ENCODE measurements at regions not wholly inside any gene's neighbourhood (a gene's known extent, or its start where the extent isn't known, plus 50 kb on each side); places are given as distances from the start of the nearest gene placed in this dataset.

DNA sequence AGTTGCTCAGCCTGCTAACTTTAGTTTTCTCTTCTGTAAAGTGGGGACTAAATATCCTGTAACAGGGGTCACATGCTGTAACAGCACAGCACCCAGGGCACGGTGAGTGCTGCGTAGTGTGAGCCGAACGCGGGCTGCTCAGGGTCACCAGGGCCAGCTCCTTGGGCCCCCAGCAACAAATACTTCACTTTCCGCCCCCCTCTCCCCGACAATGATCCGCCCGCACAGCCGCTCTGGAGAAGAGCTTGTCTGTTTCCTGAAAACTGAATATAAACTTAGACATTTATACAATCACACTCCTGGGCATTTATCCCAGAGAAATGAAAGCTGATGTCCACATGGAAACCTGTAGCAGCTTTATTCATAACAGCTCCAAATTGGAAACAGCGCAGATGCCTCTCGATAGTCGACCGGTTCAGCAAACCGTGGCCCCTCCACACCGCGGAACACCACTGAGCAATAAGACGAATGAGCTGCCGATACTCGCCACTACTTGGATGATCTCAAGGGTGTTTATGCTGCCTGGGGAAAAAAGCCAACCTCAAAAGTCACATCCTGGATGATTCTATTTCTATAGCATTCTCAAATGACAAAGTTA is 267.2 kb downstream of the PARN start:
- peak in 1 of 56 donors; percentile 0 for DNase-seq

DNA sequence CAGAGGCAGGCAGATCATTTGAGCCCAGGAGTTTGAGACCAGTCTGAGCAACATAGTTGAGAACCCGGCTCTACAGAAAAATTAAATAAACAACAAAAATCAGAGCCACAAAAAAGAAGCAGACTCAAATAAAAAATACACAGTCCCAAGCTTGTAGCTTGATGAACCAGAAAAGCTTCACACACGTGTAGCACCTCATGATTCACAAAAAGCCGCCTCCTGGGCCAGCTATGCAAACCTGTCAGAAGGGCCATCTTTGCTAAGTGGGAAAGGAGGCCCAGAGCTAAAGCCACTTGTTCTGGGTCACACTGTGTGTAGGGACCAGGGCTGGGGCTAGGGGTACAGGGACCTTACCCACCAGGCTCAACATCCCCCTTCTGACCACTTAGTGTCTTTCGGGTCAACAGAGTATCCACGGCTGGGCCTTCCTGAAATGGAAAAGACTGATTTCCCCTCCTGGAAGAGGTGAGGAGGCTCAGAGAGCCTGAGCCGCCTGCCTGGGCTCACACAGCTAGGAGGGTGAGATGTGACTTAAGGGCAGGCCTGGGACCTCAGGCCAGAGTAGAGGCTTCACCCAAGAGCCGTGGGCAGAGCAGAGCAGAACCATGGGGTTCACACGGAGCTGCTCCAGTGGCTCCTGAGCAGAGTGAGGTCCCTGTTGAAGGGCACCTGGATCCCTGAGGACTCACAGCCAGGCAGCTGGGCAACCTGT is 269.6 kb downstream of the PARN start:
- DNase-seq = no peak

DNA sequence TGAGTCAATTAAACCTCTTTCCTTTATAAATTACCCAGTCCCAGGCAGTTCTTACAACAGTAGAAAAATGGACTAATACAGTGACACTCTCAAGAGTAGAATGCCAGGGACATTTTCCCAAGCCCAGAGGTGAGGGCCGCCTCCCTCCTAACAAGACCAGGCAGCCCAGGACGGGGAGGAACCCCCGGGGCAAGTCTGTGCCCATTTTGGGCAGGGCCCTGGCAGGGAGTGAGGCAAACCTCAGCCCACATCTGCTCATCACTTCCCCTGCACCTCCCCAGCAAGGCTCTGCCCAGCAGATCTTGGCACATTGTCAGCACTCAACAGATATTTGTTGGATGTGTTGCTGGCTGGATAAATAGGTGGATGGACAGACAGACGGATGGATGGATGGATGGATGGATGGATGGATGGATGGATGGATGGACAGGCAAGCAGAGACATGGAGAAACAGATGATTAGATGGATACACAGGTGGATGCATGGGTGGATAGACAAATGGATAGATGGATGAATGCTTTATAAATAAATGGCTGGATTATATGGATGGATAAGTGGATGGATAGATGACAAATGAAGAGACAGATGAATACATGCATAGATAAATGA is 271.3 kb downstream of the PARN start:
- no peak for DNase-seq

DNA sequence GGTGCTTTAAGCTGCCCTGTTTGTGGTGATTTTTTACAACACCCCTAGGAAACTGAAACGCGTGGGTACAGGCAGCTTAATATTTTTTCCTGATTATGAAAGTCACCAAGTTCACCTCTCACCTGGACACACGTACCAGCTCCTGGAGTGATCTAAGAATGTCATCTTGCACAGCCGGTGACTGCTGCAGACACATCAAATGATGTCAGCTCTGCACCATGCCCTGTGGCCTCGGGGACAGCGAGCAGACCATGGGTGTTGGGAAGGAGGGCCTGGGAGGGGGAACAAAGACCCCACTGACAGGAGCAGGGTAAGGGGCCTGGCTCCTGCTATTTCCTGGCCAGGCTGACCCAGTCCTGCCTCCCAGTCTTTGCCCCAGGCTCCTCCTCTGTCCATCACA is 272.7 kb downstream of the PARN start:
- no peak for DNase-seq

DNA sequence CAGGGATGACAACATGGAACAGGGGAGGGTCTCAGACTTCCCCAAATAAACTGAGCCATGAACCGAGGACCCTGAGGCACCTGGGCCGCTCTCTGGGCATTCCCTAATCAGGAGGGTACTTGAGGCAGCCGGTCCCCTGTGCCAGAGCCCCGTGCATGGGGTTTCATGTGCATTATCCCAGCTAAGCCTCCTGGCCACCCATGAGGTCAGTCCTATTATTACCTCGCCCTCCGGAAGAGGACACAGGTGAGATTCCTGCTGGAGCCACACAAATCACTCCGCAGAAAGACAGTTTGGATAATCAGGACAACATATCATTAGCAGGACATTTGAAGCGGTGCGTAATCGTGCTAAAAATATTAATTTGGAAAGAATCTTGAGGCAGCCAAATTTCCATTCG is 274.0 kb downstream of the PARN start:
- DNase-seq = no peak

DNA sequence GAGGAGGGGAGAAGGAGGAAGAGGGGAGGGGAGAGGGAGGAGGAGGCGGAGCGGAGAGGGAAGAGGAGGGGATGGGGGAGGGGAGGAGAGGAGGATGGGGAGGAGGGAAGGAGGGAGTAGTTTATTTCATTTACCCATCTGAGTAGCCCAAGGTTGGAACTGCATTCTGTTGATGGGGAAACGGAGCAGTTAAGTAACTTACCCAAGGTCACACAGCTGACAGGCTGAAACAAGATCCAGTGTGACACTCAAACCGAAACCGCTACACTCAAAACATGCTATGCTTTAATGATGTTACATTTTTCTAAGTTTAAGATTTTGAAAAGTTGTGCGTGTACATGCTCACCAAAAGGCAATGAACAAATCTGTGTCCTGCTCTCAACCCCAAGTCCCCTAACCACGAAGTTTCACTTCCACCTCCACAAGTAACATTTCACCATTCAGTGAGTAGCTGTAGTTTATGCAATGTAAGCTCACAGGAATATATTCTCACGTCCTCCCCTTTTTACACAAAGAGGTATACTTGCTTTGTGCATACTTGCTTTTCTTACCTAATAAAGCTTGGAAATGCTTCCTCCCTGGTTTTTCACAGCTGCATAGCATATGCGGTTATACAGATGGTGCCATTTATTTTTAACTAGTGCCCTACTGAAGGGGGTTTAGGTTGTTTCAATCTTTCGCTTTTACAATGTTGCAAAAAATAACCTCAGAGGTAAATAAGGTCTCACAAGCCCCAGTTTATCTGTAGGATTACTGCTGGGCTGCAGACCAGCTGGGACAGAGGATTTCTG is 275.3 kb downstream of the PARN start:
- DNase-seq = no peak

DNA sequence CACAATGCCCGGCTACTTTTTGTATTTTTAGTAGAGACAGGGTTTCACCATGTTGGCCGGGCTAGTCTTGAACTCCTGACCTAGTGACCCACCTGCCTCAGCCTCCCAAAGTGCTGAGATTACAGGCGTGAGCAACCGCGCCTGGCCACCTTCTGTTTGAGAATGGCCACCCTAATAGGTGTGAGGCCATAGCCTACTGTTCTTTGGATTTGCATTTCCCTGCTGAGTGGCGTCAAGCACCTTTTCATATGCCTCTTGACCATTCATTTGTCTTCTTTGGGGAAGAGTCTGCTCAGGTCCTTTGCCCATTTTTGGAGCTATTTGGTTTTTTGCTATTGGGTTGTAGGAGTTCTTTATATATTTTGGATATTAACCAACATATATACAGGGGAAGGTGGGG is 276.7 kb downstream of the PARN start:
- no peak for DNase-seq

DNA sequence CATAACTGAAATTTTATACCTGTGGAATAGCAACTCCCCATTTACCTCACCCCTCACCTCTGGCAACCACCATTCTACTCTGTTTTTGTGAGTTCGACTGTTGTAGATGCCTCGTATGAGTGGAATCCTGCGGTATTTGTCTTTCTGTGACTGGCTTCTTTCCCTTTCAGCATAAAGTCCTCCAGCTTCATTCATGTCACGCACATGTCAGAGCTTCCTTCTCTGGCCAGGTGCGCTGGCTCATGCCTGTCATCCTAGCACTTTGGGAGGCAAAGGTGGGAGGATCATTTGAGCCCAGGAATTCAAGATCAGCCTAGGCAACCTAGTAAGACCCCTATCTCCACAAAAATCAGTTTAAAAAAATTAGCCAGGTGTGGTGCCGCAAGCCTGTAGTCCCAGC is 278.4 kb downstream of the PARN start:
- no peak for DNase-seq

DNA sequence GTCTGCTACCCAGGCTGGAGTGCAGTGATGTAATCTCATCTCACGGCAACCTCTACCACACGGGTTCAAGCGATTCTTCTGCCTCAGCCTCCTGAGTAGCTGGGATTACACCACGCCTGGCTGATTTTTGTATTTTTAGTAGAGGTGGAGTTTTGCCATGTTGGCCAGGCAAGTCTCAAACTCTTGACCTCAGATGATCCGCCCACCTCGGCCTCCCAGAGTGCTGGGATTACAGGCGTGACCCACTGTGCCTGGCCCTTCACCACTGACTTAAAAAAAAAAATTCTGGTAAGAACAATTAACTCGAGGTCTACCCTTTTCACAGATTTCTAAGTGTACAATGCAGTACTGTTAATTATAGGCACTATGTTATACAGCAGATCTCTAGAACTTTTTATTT is 279.4 kb downstream of the PARN start:
- no peak for DNase-seq

DNA sequence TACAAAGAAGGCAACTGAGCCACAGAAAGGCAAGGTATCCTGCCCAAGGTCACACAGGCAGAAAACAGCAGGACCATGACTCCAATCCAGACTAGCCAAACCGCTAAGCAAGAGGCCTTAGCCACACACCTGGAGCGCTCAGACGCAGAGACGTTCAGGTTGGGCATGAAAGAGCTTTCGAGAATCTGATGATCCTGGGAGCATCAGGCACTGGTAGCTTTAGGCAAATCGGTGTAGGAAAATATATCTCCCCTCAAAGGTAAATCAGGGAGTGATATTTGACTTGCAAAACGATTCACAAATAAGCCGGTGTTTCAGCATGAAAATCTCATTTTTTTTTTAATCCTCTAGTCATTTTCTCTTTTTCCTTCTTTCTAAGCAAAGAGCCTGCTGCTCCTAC is 279.0 kb downstream of the MRTFB start:
- no peak for DNase-seq

DNA sequence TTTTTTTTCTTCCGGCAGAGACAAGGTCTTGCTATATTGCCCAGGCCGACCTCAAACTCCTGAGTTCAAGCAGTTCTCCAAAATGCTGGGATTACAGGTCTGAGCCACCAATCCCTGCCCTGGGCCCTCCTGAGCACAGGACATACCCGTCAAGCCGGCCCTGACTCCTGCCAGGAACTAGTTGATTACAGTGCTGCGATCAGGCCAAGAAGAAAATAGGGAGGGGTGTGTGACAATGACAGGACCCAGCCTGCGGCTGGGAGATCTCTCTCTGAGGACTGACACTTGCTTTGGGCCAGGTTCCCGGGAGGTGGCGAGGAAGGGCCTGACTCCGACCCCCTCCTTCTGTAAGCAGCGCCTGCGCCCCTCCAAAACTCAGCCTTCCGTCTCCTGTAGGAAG is 276.6 kb downstream of the MRTFB start:
- no peak for DNase-seq

DNA sequence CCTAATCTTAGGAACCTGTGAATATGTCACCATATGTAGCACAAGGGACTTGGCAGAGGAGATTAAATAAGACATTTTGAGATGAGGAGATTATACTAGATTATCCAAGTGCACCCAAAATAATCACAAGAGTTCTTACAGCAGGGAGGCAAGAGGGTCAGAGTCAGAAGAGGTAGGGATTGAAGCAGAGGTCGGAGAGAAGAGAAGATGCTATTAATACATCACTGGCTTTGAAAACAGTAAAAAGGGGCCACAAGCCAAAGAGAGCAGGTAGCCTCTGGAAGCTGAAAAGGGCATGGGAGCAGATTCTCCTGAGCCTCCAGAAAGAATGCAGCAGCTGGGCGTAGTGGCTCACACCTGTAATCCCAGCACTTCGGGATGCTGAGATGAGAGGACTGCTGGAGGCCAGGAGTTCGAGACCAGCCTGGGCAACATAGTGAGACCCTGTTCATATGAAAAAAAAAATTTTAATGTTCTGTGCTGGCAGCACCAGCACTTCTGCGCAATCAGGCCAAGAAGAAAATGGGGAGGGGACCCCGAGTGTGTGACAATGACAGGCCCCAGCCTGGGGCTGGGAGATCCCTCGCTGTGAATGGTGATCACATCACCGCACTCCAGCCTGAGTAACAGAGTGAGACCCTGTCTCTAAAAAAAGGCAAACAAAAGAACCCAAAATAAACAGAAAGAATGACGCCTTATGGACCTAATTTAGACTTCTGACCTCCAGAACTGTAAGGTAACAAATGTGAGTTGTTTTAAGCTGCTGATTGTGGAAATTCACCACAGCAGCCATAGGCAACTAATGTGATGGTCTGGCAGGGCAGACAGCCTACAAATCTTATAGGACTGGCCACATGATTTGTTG is 275.4 kb downstream of the MRTFB start:
- DNase-seq = no peak

DNA sequence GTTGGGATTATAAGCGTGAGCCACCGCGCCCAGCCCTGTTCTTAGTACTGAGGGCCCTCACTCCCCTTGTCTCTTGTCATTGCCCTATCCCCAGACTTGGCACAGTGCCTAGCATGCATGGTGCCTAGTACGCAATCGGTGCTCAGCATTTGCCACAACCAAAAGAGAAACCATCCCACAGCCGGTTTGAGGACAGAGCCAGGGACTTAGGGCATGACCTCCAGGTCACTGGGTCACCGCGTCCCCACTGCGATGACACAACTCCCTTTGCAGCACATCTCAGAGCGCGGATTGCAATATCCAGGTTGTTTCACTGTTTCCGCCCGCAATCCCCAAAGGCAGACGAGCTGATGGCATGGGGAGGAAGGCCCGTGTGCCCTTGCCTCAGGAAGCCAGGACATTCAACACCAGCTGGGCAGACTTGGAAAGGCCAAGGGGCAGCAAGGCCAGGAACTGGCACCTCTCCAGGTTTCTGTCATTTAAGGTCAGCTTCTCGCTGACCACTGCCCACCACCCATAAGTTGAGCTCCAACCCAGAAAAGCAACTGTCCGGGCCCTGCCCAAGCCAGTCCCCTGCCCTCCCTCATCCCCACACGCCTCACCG is 274.5 kb downstream of the MRTFB start:
- DNase-seq = peak in 1 of 56 donors; percentile 10

DNA sequence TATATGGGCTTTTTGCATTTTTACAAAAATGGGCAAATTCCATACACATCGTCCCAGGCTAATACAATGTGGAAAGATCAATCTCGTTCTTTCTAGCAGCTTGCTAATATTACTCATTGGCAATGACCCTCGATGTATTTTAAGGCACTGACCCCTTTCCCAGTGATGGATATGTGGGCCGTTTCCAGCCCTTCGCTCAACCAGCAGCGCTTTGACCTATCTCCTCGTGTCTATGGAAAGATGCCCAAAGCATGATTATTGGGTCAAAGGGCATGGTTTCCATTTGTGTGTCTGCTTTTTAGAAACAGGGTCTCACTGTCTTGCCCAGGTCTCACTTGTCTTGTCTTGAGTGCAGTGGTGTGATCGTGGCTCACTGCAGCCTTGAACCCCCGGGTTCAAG is 273.8 kb downstream of the MRTFB start:
- DNase-seq = no peak

DNA sequence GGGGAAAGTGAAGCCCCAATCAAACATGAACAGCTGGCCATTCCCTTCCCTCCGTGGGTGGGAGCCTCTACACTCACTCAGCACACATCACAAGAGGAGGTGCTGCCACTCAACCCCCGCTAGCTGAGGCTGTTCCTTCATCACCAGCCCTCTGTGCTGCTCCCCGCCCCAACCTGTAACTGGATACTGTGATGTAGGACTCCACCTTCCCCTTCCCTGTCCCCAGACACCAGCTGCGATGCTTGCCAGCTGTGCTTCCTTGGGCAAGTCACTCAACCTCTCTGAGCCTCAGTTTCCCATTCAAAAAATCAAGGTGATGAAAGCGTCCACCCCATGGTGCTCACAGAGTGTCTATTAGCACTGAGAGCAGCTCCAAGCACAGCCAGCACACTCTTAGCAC is 273.2 kb downstream of the MRTFB start:
- DNase-seq = peak in 6 of 56 donors; percentile 3 to 28 (median 6)

DNA sequence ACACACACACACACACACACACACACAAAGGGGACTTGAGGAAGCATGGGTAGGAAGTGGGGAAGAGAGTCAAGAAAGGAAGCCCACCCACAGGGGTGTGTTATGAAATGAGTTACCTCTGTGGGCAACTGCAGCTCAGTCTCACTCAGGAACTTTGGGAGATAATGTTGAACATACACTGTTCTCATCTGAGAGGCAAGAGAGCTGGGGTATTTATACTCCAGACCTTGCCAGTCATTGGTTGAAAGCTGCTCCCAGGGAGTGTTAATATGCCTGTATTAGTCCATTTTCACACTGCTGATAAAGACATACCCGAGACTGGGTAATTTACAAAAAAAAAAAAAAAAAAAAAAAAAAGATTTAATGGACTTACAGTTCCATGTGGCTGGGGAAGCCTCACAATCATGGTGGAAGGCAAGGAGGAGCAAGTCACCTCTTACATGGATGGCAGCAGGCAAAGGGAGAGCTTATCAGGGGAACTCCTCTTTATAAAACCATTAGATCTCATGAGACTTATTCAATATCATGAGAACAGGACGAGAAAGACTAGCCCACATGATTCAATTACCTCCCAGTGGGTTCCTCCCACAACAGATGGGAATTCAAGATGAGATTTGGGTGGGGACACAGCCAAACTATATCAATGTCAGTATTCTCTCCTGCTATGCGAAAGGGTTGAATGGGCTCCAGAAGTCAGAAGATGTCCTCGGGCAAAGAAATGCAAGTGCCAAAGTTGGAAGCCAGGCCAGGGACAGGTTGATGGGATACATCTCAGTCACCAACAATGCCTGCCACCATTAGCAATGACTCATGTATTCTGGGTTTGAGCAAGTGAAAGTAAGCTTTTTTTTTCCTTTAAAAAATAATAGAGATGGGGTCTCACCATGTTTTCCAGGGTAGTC is 270.5 kb downstream of the MRTFB start:
- no peak for DNase-seq

DNA sequence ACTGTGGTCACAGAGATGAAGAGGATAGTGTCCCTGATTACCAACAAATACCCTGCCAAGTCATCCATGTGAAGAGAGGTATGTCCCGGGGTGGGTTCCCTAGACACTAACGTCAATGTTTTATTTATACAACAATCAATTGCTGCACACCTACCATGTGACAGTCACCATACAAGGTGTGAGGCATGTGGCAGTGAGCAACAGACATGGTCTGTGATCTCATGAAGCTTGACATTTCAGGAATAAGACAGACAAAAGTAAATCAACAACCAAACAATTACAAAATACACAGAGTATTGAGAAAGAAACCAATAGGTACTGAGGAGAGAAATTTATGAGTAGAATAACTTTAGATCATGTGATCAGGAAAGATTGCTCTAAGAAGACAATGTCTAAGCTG is 268.6 kb downstream of the MRTFB start:
- DNase-seq = no peak

DNA sequence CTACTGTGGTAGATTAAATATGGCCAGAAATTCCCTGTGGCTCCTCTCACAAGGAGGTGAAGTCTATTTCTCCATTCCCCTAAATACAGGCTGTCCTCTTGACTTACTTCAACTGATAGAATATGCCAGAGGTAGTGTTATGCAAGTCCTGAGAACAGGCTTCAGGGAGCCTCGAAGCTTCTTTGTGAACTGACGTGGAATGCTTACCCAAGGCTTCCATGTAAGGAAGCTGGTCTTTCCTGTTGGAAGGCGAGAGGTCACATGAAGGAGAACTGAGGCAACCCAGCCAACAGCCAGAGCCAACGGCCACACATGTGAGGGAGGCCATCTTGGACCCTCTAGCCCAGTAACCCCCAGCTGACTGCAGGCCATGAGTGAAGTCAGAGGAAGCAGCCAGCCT is 267.9 kb downstream of the MRTFB start:
- no peak for DNase-seq

DNA sequence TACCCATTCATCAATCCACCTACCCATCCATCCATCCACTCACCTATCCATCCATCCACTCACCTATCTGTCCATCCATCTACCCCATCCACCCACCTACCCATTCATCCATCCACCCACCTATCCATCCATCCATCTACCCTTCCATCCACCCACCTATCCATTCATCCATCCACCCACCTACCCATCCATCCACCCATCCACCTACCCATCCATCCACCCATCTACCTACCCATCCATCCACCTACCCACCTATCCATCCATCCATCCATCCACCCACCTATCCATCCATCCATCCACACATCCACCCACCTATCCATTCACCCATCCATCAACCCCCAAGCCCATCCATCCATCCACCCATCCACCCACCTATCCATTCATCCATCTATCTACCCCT is 267.1 kb downstream of the MRTFB start:
- no peak for DNase-seq

All from amygdala (tissue), 56 donors.